Liver (tissue), 8 donors: ENCODE measurements at regions not wholly inside any gene's neighbourhood (a gene's known extent, or its start where the extent isn't known, plus 50 kb on each side); places are given as distances from the start of the nearest gene placed in this dataset.

Experiments used
- DNase-seq: peaks from one replicate; pipeline ENCODE4 v3.0.0-alpha.2; 2017; ENCODE audit warnings: low spot score
- H3K27ac ChIP-seq, 2 donors: one replicate each; pipeline ENCODE4 v1.7.0; 2013; ENCODE audit warnings: inconsistent platforms in 2 of 2, low read length in 2 of 2, control low read depth in 1 of 2, low read depth in 1 of 2, mild to moderate bottlenecking in 1 of 2
- H3K27me3 ChIP-seq, 4 donors: one replicate each; pipeline versions ENCODE4 v1.6.1 to v1.7.0; 2013; ENCODE audit warnings: low read length in 3 of 4, inconsistent platforms in 1 of 4, mild to moderate bottlenecking in 1 of 4, moderate library complexity in 1 of 4; ENCODE audit not compliant: control insufficient read depth in 4 of 4, insufficient read depth in 4 of 4
- H3K36me3 ChIP-seq, 4 donors: one replicate each; pipeline versions ENCODE4 v1.6.1 to v1.7.0; 2013; ENCODE audit warnings: low read length in 3 of 4, mild to moderate bottlenecking in 3 of 4, low read depth in 1 of 4, moderate library complexity in 1 of 4; ENCODE audit not compliant: control insufficient read depth in 4 of 4, insufficient read depth in 3 of 4
- H3K4me1 ChIP-seq, 4 donors: one replicate each; pipeline versions ENCODE4 v1.6.1 to v1.7.0; 2013; ENCODE audit warnings: low read length in 3 of 4, mild to moderate bottlenecking in 3 of 4, moderate library complexity in 1 of 4; ENCODE audit not compliant: control insufficient read depth in 4 of 4, insufficient read depth in 4 of 4
- H3K4me3 ChIP-seq, 3 donors: one replicate each; pipeline versions ENCODE4 v1.6.1 to v1.7.0; 2013; ENCODE audit warnings: low read length in 3 of 3, control low read depth in 1 of 3, low read depth in 1 of 3, mild to moderate bottlenecking in 1 of 3
- H3K9ac ChIP-seq, 2 donors: one replicate each; pipeline ENCODE4 v1.7.0; 2013; ENCODE audit warnings: low read length in 2 of 2, mild to moderate bottlenecking in 2 of 2, moderate library complexity in 2 of 2, control low read depth in 1 of 2, low read depth in 1 of 2
- H3K9me3 ChIP-seq, 4 donors: one replicate each; pipeline versions ENCODE4 v1.6.1 to v1.7.0; 2013; ENCODE audit warnings: low read length in 3 of 4; ENCODE audit not compliant: control insufficient read depth in 4 of 4
- EGR1 ChIP-seq, 2 donors: IDR thresholded peaks; 2 replicates each; pipeline ENCODE4 v1.6.1; 2016 to 2018; ENCODE audit warnings: antibody characterized with exemption in 2 of 2, low read depth in 2 of 2
- FOXA1 ChIP-seq: IDR thresholded peaks from 2 replicates; pipeline ENCODE4 v1.6.1; 2016; ENCODE audit warnings: antibody characterized with exemption
- FOXA2 ChIP-seq: IDR thresholded peaks from 2 replicates; pipeline ENCODE4 v1.6.1; 2016; ENCODE audit warnings: antibody characterized with exemption
- GABPA ChIP-seq, 2 donors: IDR thresholded peaks in 1 of 2; conservative IDR thresholded peaks in 1 of 2; 2 replicates each; pipeline ENCODE4 v1.6.1; 2016; ENCODE audit warnings: antibody characterized with exemption in 2 of 2, mild to moderate bottlenecking in 1 of 2, moderate library complexity in 1 of 2
- HNF4A ChIP-seq, 2 donors: conservative IDR thresholded peaks; 2 replicates each; pipeline ENCODE4 v1.6.1; 2016; ENCODE audit warnings: antibody characterized with exemption in 2 of 2, mild to moderate bottlenecking in 2 of 2
- HNF4G ChIP-seq: IDR thresholded peaks from 2 replicates; pipeline ENCODE4 v1.6.1; 2016; ENCODE audit warnings: antibody characterized with exemption
- JUND ChIP-seq, 2 donors: IDR thresholded peaks; 2 replicates each; pipeline ENCODE4 v1.6.1; 2016; ENCODE audit warnings: antibody characterized with exemption in 2 of 2
- NR2F2 ChIP-seq: IDR thresholded peaks from 2 replicates; pipeline ENCODE4 v1.6.1; 2016; ENCODE audit warnings: antibody characterized with exemption
- RAD21 ChIP-seq, 2 donors: IDR thresholded peaks; 2 replicates each; pipeline ENCODE4 v1.6.1; 2016; ENCODE audit warnings: antibody characterized with exemption in 2 of 2, mild to moderate bottlenecking in 2 of 2
- RXRA ChIP-seq, 2 donors: IDR thresholded peaks; 2 replicates each; pipeline ENCODE4 v1.6.1; 2017 to 2018; ENCODE audit warnings: antibody characterized with exemption in 2 of 2, mild to moderate bottlenecking in 1 of 2
- SP1 ChIP-seq: IDR thresholded peaks from 2 replicates; pipeline ENCODE4 v1.6.1; 2018; ENCODE audit warnings: antibody characterized with exemption, mild to moderate bottlenecking
- TAF1 ChIP-seq: conservative IDR thresholded peaks from 2 replicates; pipeline ENCODE4 v1.6.1; 2016; ENCODE audit warnings: antibody characterized with exemption, mild to moderate bottlenecking
- YY1 ChIP-seq: IDR thresholded peaks from 2 replicates; pipeline ENCODE4 v1.6.1; 2016; ENCODE audit warnings: antibody characterized with exemption, mild to moderate bottlenecking
- WGBS: extraction: QIAGEN DNeasy Blood & Tissue Kit; methylation state at CpG from one replicate; pipeline ENCODE4 v1.1.7; 2013; 5-methylcytosine and 5-hydroxymethylcytosine counted together
- TF ChIP-seq, protein P1 (sequence below): IDR thresholded peaks from 2 replicates; pipeline ENCODE4 v1.6.1; 2016; ENCODE audit warnings: antibody characterized with exemption
- TF ChIP-seq, protein P2 (sequence below): IDR thresholded peaks from 2 replicates; pipeline ENCODE4 v1.6.1; 2016; ENCODE audit warnings: antibody characterized with exemption, mild to moderate bottlenecking
- TF ChIP-seq, protein P3 (sequence below): IDR thresholded peaks from 2 replicates; pipeline ENCODE4 v1.6.1; 2016; ENCODE audit warnings: antibody characterized with exemption
- TF ChIP-seq, protein P4 (sequence below): IDR thresholded peaks from 2 replicates; pipeline ENCODE4 v1.6.1; 2016; ENCODE audit warnings: antibody characterized with exemption
- TF ChIP-seq, protein P5 (sequence below): fragments of 150-350 bp; IDR thresholded peaks from 2 replicates; pipeline ENCODE4 v1.5.1; 2017; ENCODE audit warnings: improper control_type of control experiment, low read depth, low read length; ENCODE audit not compliant: missing input control
- donor health status: healthy.
- donor health status: healthy.
- donor health status: healthy.
- donor health status: healthy.
- donor health status: healthy.

DNA sequence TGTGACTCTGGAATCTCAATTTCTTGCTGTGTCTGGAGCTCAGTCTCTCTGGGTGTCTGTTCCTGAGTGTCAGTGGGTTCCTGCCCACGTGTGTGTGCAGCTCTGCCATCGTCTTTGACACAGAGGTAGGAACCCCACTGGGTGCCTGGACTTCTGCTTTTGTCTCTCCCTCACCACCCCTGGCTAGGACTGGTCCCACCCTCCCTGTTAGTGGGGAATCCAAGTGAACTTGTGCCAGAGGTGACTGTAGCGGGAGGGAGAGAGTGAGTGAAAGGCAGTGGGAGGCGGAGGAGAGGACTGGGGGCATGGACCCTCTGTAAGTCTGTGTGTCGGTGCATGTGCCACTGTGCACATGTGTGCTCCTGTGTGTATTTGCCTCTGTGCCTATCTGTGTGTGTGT, 299.9 kb upstream of the ZMIZ1 start:
- 74% methylated on average over 5 of the region's 5 CpGs for WGBS
- no peaks in the 10 kb centered on the region for H3K9me3 ChIP-seq
- H3K4me1 ChIP-seq: no peaks in the 10 kb centered on the region
- no peaks in the 10 kb centered on the region for H3K36me3 ChIP-seq
- no peak overlapping the region for H3K4me3 ChIP-seq
- H3K27ac ChIP-seq: no peak overlapping the region
- no peak for DNase-seq
- TF ChIP-seq FOXA2 (no peak), HNF4A (conservative IDR thresholded peaks at IDR 0.05) (no peak)
- TF ChIP-seq, protein P1, sequence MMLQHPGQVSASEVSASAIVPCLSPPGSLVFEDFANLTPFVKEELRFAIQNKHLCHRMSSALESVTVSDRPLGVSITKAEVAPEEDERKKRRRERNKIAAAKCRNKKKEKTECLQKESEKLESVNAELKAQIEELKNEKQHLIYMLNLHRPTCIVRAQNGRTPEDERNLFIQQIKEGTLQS: no peak
- H3K27me3 ChIP-seq: no peaks in the 10 kb centered on the region
- H3K9ac ChIP-seq: no peak overlapping the region

DNA sequence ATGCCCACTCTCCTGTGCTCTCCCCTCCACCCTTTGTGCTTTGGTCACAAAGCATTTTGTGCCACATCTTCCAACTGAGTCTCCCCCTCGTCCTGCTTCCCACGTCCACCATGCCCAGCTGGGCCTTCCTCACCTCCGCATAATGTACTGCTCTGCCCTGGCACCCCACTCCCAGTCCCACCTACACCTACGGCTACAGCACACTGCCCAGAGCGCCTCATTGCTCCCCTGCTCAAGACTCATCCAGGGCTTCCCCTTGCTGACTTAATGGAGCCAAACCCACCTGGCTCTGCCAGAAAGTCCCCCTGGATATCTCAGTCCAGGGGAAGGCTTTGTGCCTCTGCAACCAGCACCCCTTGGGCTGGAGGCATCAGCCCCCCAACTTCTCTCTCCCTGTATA, 299.2 kb upstream of the ZMIZ1 start:
- TF ChIP-seq, protein P1: no peak
- TF ChIP-seq, protein P2, sequence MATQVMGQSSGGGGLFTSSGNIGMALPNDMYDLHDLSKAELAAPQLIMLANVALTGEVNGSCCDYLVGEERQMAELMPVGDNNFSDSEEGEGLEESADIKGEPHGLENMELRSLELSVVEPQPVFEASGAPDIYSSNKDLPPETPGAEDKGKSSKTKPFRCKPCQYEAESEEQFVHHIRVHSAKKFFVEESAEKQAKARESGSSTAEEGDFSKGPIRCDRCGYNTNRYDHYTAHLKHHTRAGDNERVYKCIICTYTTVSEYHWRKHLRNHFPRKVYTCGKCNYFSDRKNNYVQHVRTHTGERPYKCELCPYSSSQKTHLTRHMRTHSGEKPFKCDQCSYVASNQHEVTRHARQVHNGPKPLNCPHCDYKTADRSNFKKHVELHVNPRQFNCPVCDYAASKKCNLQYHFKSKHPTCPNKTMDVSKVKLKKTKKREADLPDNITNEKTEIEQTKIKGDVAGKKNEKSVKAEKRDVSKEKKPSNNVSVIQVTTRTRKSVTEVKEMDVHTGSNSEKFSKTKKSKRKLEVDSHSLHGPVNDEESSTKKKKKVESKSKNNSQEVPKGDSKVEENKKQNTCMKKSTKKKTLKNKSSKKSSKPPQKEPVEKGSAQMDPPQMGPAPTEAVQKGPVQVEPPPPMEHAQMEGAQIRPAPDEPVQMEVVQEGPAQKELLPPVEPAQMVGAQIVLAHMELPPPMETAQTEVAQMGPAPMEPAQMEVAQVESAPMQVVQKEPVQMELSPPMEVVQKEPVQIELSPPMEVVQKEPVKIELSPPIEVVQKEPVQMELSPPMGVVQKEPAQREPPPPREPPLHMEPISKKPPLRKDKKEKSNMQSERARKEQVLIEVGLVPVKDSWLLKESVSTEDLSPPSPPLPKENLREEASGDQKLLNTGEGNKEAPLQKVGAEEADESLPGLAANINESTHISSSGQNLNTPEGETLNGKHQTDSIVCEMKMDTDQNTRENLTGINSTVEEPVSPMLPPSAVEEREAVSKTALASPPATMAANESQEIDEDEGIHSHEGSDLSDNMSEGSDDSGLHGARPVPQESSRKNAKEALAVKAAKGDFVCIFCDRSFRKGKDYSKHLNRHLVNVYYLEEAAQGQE: no peak
- TF ChIP-seq TAF1 (no peak), NR2F2 (no peak), SP1 (no peak), GABPA (IDR thresholded peaks at IDR 0.05 in 1 of 2, conservative IDR thresholded peaks at IDR 0.05 in 1 of 2) (no peak), FOXA2 (no peak), FOXA1 (no peak), EGR1 (IDR thresholded peaks at IDR 0.05; ENCODE audit: low read depth in 2 of 2) (no peak), RAD21 (IDR thresholded peaks at IDR 0.05) (no peak), RXRA (IDR thresholded peaks at IDR 0.05) (no peak), HNF4A (conservative IDR thresholded peaks at IDR 0.05) (no peak), JUND (IDR thresholded peaks at IDR 0.05) (no peak), YY1 (no peak), HNF4G (no peak)
- TF ChIP-seq, protein P3, sequence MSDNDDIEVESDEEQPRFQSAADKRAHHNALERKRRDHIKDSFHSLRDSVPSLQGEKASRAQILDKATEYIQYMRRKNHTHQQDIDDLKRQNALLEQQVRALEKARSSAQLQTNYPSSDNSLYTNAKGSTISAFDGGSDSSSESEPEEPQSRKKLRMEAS: no peak
- TF ChIP-seq, protein P4, sequence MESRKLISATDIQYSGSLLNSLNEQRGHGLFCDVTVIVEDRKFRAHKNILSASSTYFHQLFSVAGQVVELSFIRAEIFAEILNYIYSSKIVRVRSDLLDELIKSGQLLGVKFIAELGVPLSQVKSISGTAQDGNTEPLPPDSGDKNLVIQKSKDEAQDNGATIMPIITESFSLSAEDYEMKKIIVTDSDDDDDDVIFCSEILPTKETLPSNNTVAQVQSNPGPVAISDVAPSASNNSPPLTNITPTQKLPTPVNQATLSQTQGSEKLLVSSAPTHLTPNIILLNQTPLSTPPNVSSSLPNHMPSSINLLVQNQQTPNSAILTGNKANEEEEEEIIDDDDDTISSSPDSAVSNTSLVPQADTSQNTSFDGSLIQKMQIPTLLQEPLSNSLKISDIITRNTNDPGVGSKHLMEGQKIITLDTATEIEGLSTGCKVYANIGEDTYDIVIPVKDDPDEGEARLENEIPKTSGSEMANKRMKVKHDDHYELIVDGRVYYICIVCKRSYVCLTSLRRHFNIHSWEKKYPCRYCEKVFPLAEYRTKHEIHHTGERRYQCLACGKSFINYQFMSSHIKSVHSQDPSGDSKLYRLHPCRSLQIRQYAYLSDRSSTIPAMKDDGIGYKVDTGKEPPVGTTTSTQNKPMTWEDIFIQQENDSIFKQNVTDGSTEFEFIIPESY: no peak
- TF ChIP-seq, protein P5, sequence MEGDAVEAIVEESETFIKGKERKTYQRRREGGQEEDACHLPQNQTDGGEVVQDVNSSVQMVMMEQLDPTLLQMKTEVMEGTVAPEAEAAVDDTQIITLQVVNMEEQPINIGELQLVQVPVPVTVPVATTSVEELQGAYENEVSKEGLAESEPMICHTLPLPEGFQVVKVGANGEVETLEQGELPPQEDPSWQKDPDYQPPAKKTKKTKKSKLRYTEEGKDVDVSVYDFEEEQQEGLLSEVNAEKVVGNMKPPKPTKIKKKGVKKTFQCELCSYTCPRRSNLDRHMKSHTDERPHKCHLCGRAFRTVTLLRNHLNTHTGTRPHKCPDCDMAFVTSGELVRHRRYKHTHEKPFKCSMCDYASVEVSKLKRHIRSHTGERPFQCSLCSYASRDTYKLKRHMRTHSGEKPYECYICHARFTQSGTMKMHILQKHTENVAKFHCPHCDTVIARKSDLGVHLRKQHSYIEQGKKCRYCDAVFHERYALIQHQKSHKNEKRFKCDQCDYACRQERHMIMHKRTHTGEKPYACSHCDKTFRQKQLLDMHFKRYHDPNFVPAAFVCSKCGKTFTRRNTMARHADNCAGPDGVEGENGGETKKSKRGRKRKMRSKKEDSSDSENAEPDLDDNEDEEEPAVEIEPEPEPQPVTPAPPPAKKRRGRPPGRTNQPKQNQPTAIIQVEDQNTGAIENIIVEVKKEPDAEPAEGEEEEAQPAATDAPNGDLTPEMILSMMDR: no peak
- Histone ChIP-seq H3K27me3 (no peaks in the 10 kb centered on the region), H3K36me3 (no peaks in the 10 kb centered on the region), H3K9ac (no peak overlapping the region), H3K4me1 (peaks cover under 1 to 2% (median under 1%) of the 10 kb centered on the region in 4 donors), H3K27ac (no peak overlapping the region), H3K9me3 (no peaks in the 10 kb centered on the region), H3K4me3 (no peak overlapping the region)
- 96% methylated on average over 5 of the region's 5 CpGs for WGBS
- DNase-seq: no peak
